T-helper 22 cell (primary cell): ENCODE measurements at regions not wholly inside any gene's neighbourhood (a gene's known extent, or its start where the extent isn't known, plus 50 kb on each side); places are given as distances from the start of the nearest gene placed in this dataset.

Experiments
- DNase-seq: peaks from one replicate; pipeline ENCODE4 v3.0.0-alpha.2; 2020; ENCODE audit warnings: low read depth

GRCh38 chr12:92553389-92553788 lies 149.4 kb upstream of the PLEKHG7 start:
- no peak for DNase-seq

- no peak for DNase-seq
These were observed 150.2 kb upstream of the PLEKHG7 start for GRCh38 chr12:92552412-92553108.

GRCh38 chr12:92551853-92552397 lies 150.9 kb upstream of the PLEKHG7 start:
- DNase-seq, result no peak

GRCh38 chr12:92551210-92551609 lies 151.6 kb upstream of the PLEKHG7 start:
- no peak for DNase-seq

- no peak for DNase-seq
These were observed 152.1 kb upstream of the PLEKHG7 start for GRCh38 chr12:92550661-92551060.

- DNase-seq, result no peak
These were observed 152.5 kb upstream of the PLEKHG7 start for GRCh38 chr12:92550254-92550653.

- DNase-seq, result no peak
These were observed 153.3 kb upstream of the PLEKHG7 start for GRCh38 chr12:92549516-92549915.

GRCh38 chr12:92547906-92548305 lies 154.9 kb upstream of the PLEKHG7 start:
- no peak for DNase-seq

GRCh38 chr12:92547420-92547819 lies 155.4 kb upstream of the PLEKHG7 start:
- no peak for DNase-seq

GRCh38 chr12:92546635-92547348 lies 156.0 kb upstream of the PLEKHG7 start:
- DNase-seq, result no peak

- no peak for DNase-seq
These were observed 156.5 kb upstream of the PLEKHG7 start for GRCh38 chr12:92546259-92546634.

GRCh38 chr12:92544322-92544721 lies 158.5 kb upstream of the PLEKHG7 start:
- no peak for DNase-seq

GRCh38 chr12:92543840-92544239 lies 158.9 kb upstream of the PLEKHG7 start:
- DNase-seq, result no peak

- DNase-seq, result no peak
These were observed 159.4 kb upstream of the PLEKHG7 start for GRCh38 chr12:92543359-92543758.

GRCh38 chr12:92541731-92542130 lies 161.1 kb upstream of the PLEKHG7 start:
- no peak for DNase-seq

- no peak for DNase-seq
These were observed 161.9 kb upstream of the PLEKHG7 start for GRCh38 chr12:92540782-92541423.

GRCh38 chr12:92539976-92540781 lies 162.6 kb upstream of the PLEKHG7 start:
- DNase-seq, result no peak

GRCh38 chr12:92539110-92539749 lies 163.6 kb upstream of the PLEKHG7 start:
- DNase-seq, result no peak

- DNase-seq, result no peak
These were observed 165.4 kb upstream of the PLEKHG7 start for GRCh38 chr12:92537290-92537960.

- no peak for DNase-seq
These were observed 166.8 kb upstream of the PLEKHG7 start for GRCh38 chr12:92535961-92536360.

GRCh38 chr12:92533280-92533890 lies 169.4 kb upstream of the PLEKHG7 start:
- DNase-seq, result no peak
